ENCODE measurements at regions not wholly inside any gene's neighbourhood (a gene's known extent, or its start where the extent isn't known, plus 50 kb on each side); places are given as distances from the start of the nearest gene placed in this dataset.

- DNase-seq (ENCODE audit: low read depth): no peak
- TF ChIP-seq, protein P1, sequence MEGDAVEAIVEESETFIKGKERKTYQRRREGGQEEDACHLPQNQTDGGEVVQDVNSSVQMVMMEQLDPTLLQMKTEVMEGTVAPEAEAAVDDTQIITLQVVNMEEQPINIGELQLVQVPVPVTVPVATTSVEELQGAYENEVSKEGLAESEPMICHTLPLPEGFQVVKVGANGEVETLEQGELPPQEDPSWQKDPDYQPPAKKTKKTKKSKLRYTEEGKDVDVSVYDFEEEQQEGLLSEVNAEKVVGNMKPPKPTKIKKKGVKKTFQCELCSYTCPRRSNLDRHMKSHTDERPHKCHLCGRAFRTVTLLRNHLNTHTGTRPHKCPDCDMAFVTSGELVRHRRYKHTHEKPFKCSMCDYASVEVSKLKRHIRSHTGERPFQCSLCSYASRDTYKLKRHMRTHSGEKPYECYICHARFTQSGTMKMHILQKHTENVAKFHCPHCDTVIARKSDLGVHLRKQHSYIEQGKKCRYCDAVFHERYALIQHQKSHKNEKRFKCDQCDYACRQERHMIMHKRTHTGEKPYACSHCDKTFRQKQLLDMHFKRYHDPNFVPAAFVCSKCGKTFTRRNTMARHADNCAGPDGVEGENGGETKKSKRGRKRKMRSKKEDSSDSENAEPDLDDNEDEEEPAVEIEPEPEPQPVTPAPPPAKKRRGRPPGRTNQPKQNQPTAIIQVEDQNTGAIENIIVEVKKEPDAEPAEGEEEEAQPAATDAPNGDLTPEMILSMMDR (IDR thresholded peaks at IDR 0.05; ENCODE audit: insufficient read depth, low read length, poor library complexity, severe bottlenecking): no peak
- Histone ChIP-seq H3K27me3 (ENCODE audit: control insufficient read depth, insufficient read depth, low read length) (no peaks in the 10 kb centered on the region), H3K4me3 (ENCODE audit: low read depth, low read length) (no peak overlapping the region), H3K36me3 (ENCODE audit: control insufficient read depth, insufficient read depth, low read length) (no peaks in the 10 kb centered on the region)
Observed at GRCh38 chr5:18420711-18421110, 786.5 kb downstream of the TAF11L14 start.

- Histone ChIP-seq H3K36me3 (ENCODE audit: control insufficient read depth, insufficient read depth, low read length) (no peaks in the 10 kb centered on the region), H3K27me3 (ENCODE audit: control insufficient read depth, insufficient read depth, low read length) (no peaks in the 10 kb centered on the region), H3K4me3 (ENCODE audit: low read depth, low read length) (no peak overlapping the region)
- no peak for DNase-seq (ENCODE audit: low read depth)
- TF ChIP-seq, protein P1 (IDR thresholded peaks at IDR 0.05; ENCODE audit: insufficient read depth, low read length, poor library complexity, severe bottlenecking): no peak
Observed at GRCh38 chr5:18433336-18433735, 799.1 kb downstream of the TAF11L14 start.

- Histone ChIP-seq H3K36me3 (ENCODE audit: control insufficient read depth, insufficient read depth, low read length) (no peaks in the 10 kb centered on the region), H3K4me3 (ENCODE audit: low read depth, low read length) (no peak overlapping the region), H3K27me3 (ENCODE audit: control insufficient read depth, insufficient read depth, low read length) (no peaks in the 10 kb centered on the region)
- DNase-seq (ENCODE audit: low read depth): no peak
- TF ChIP-seq, protein P1 (IDR thresholded peaks at IDR 0.05; ENCODE audit: insufficient read depth, low read length, poor library complexity, severe bottlenecking): no peak
Observed at GRCh38 chr5:18438126-18438525, 803.9 kb downstream of the TAF11L14 start.

- no peaks in the 10 kb centered on the region for H3K36me3 ChIP-seq (ENCODE audit: control insufficient read depth, insufficient read depth, low read length)
- TF ChIP-seq, protein P1 (IDR thresholded peaks at IDR 0.05; ENCODE audit: insufficient read depth, low read length, poor library complexity, severe bottlenecking): no peak
- no peak for DNase-seq (ENCODE audit: low read depth)
- no peaks in the 10 kb centered on the region for H3K27me3 ChIP-seq (ENCODE audit: control insufficient read depth, insufficient read depth, low read length)
- no peak overlapping the region for H3K4me3 ChIP-seq (ENCODE audit: low read depth, low read length)
Observed at GRCh38 chr5:18455521-18455920, 821.3 kb downstream of the TAF11L14 start.

DNA sequence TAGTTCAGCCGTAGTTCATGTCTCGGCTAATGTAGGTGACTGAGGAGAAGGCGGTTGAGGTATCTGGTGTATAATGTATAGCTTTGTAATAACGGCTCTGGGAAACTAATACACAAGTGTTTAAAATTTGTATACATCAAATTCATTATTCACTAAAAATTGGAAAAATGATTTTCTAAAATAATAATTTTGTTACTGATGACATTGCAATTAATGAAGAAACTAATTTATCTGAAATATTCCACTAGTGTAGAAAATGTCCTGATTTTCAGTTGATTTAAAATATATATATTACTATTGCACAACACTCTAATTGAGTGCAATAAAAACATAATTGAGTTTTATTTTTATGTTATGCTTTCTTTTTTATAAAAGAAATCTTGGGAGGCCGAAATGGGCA is 823.0 kb downstream of the TAF11L14 start:
- no peak overlapping the region for H3K4me3 ChIP-seq (ENCODE audit: low read depth, low read length)
- no peak for DNase-seq (ENCODE audit: low read depth)
- H3K36me3 ChIP-seq (ENCODE audit: control insufficient read depth, insufficient read depth, low read length): no peaks in the 10 kb centered on the region
- TF ChIP-seq, protein P1 (IDR thresholded peaks at IDR 0.05; ENCODE audit: insufficient read depth, low read length, poor library complexity, severe bottlenecking): no peak
- no peaks in the 10 kb centered on the region for H3K27me3 ChIP-seq (ENCODE audit: control insufficient read depth, insufficient read depth, low read length)

- DNase-seq (ENCODE audit: low read depth): no peak
- H3K4me3 ChIP-seq (ENCODE audit: low read depth, low read length): no peak overlapping the region
- H3K36me3 ChIP-seq (ENCODE audit: control insufficient read depth, insufficient read depth, low read length): no peaks in the 10 kb centered on the region
- TF ChIP-seq, protein P1 (IDR thresholded peaks at IDR 0.05; ENCODE audit: insufficient read depth, low read length, poor library complexity, severe bottlenecking): no peak
- no peaks in the 10 kb centered on the region for H3K27me3 ChIP-seq (ENCODE audit: control insufficient read depth, insufficient read depth, low read length)
Observed at GRCh38 chr5:18461766-18462165, 827.5 kb downstream of the TAF11L14 start.

Data from kidney epithelial cell (primary cell).